ENCODE measurements at regions not wholly inside any gene's neighbourhood (a gene's known extent, or its start where the extent isn't known, plus 50 kb on each side); places are given as distances from the start of the nearest gene placed in this dataset.

- no peak for TF ChIP-seq POLR2AphosphoS5 (IDR thresholded peaks at IDR 0.05)
- TF ChIP-seq POLR2A (IDR thresholded peaks at IDR 0.05) = no peak
- TF ChIP-seq CTCF (IDR thresholded peaks at IDR 0.05) = no peak
- no peak for TF ChIP-seq EP300 (IDR thresholded peaks at IDR 0.05; ENCODE audit: low read depth)
- H3K4me3 ChIP-seq = no peak overlapping the region
- DNase-seq = no peak
- in situ Hi-C loops (cut with MboI; ENCODE audit: low pct_ligation_motif_present in 1 of 4, low pct_unique_long_range_greater_than_20kb in 1 of 4, low sequenced_read_pairs in 3 of 4) = no loop called here
- H3K27ac ChIP-seq = no peak overlapping the region
- peaks cover 8 to 15% of the 10 kb centered on the region in 2 donors for H3K9me3 ChIP-seq
- no peaks in the 10 kb centered on the region for H3K27me3 ChIP-seq
- no peaks in the 10 kb centered on the region for H3K4me1 ChIP-seq
- H3K36me3 ChIP-seq = no peaks in the 10 kb centered on the region
- intact Hi-C loops (cut with DNase I; ENCODE audit: low total_unique reads) = no loop called here
- WGBS, 2 donors (ENCODE audit: low coverage in 1 of 2) = 87 to 100% methylated on average over 2 of the region's 2 CpGs
Observed at GRCh38 chr2:200041639-200042038, 86.3 kb downstream of the MAIP1 start.

- H3K4me1 ChIP-seq = no peaks in the 10 kb centered on the region
- H3K27me3 ChIP-seq = no peaks in the 10 kb centered on the region
- no peak for TF ChIP-seq EP300 (IDR thresholded peaks at IDR 0.05; ENCODE audit: low read depth)
- no peak for TF ChIP-seq CTCF (IDR thresholded peaks at IDR 0.05)
- no peak for TF ChIP-seq POLR2AphosphoS5 (IDR thresholded peaks at IDR 0.05)
- TF ChIP-seq POLR2A (IDR thresholded peaks at IDR 0.05) = no peak
- H3K4me3 ChIP-seq = no peak overlapping the region
- DNase-seq = no peak
- H3K36me3 ChIP-seq = no peaks in the 10 kb centered on the region
- intact Hi-C loops (cut with DNase I; ENCODE audit: low total_unique reads) (no loop called here), in situ Hi-C loops (cut with MboI; ENCODE audit: low pct_ligation_motif_present in 1 of 4, low pct_unique_long_range_greater_than_20kb in 1 of 4, low sequenced_read_pairs in 3 of 4) (no loop called here)
- H3K9me3 ChIP-seq = peaks cover 8 to 15% of the 10 kb centered on the region in 2 donors
- no peak overlapping the region for H3K27ac ChIP-seq
Observed at GRCh38 chr2:200042102-200042735, 86.8 kb downstream of the MAIP1 start.

DNA sequence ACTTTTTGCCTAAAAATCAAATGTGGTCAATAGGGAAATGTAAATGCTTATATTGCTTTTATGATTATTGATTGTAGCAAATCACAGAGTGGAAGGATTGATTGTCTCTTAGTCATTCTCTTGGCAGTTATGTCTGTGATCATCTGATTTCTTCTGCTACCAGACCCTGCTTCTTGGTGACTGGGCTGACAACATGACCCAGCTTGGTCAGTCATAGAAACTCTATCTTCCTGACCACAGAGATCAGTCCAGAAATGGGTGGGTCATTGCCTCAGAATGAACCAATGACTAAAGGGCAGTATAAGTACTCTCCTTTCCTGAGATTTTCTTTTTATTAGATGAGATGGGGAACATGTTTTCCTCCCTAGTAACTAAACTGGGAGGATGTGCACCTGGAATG is 87.6 kb downstream of the MAIP1 start:
- Histone ChIP-seq H3K27ac (no peak overlapping the region), H3K27me3 (no peaks in the 10 kb centered on the region), H3K9me3 (peaks cover 8 to 15% of the 10 kb centered on the region in 2 donors), H3K4me3 (no peak overlapping the region), H3K36me3 (no peaks in the 10 kb centered on the region), H3K4me1 (no peaks in the 10 kb centered on the region)
- intact Hi-C loops (cut with DNase I; ENCODE audit: low total_unique reads) (no loop called here), in situ Hi-C loops (cut with MboI; ENCODE audit: low pct_ligation_motif_present in 1 of 4, low pct_unique_long_range_greater_than_20kb in 1 of 4, low sequenced_read_pairs in 3 of 4) (no loop called here)
- no peak for DNase-seq
- TF ChIP-seq POLR2A (IDR thresholded peaks at IDR 0.05) = no peak
- TF ChIP-seq EP300 (IDR thresholded peaks at IDR 0.05; ENCODE audit: low read depth) = no peak
- no peak for TF ChIP-seq CTCF (IDR thresholded peaks at IDR 0.05)
- no peak for TF ChIP-seq POLR2AphosphoS5 (IDR thresholded peaks at IDR 0.05)

DNA sequence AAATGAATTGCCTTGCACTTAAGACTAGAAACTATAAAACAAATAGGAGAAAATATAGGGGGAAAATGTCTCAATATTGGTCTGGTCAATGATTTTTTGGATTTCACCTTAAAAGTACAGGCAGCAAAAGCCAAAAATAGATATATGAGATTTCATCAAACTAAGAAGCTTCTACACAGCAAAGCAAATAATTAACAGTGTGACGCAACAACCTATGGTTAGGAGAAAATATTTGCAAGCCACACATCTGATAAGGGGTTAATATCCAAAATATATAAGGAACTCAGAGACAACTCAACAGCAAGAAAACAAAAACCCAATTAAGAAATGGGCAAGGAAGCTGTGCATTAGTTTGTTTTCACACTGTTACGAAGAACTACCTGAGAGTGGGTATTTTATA is 89.1 kb downstream of the MAIP1 start:
- in situ Hi-C loops (cut with MboI; ENCODE audit: low pct_ligation_motif_present in 1 of 4, low pct_unique_long_range_greater_than_20kb in 1 of 4, low sequenced_read_pairs in 3 of 4) = no loop called here
- peaks cover 8 to 15% of the 10 kb centered on the region in 2 donors for H3K9me3 ChIP-seq
- 87 to 100% methylated on average over 1 to 2 of the region's 2 CpGs for WGBS, 2 donors (ENCODE audit: low coverage in 1 of 2)
- H3K27ac ChIP-seq = no peak overlapping the region
- no peak for DNase-seq
- TF ChIP-seq POLR2AphosphoS5 (IDR thresholded peaks at IDR 0.05) = no peak
- TF ChIP-seq CTCF (IDR thresholded peaks at IDR 0.05) = no peak
- no peak for TF ChIP-seq POLR2A (IDR thresholded peaks at IDR 0.05)
- TF ChIP-seq EP300 (IDR thresholded peaks at IDR 0.05; ENCODE audit: low read depth) = no peak
- H3K4me1 ChIP-seq = no peaks in the 10 kb centered on the region
- no peak overlapping the region for H3K4me3 ChIP-seq
- no peaks in the 10 kb centered on the region for H3K36me3 ChIP-seq
- intact Hi-C loops (cut with DNase I; ENCODE audit: low total_unique reads) = no loop called here
- H3K27me3 ChIP-seq = no peaks in the 10 kb centered on the region

All from transverse colon (tissue), 4 donors.